ENCODE measurements at regions not wholly inside any gene's neighbourhood (a gene's known extent, or its start where the extent isn't known, plus 50 kb on each side); places are given as distances from the start of the nearest gene placed in this dataset.

GRCh38 chr6:40701352-40702007, 114.3 kb upstream of the LRFN2 start:
- no peak for TF ChIP-seq CTCF (IDR thresholded peaks at IDR 0.05)
- H3K36me3 Mint-ChIP-seq (ENCODE audit: low read depth) = no peaks in the 10 kb centered on the region
- no peak overlapping the region for H3K4me3 Mint-ChIP-seq (ENCODE audit: unreplicated experiment)
- no peak overlapping the region for H3K27ac Mint-ChIP-seq (ENCODE audit: unreplicated experiment)
- H3K27me3 Mint-ChIP-seq (ENCODE audit: low read depth) = peaks cover 32% of the 10 kb centered on the region
- no peak for DNase-seq (ENCODE audit: low spot score)
- no peaks in the 10 kb centered on the region for H3K4me1 Mint-ChIP-seq (ENCODE audit: low read depth)
- H3K9me3 Mint-ChIP-seq (ENCODE audit: low read depth) = peaks cover 3% of the 10 kb centered on the region

GRCh38 chr6:40700006-40700580, 112.9 kb upstream of the LRFN2 start:
- Mint-ChIP-seq H3K36me3 (ENCODE audit: low read depth) (no peaks in the 10 kb centered on the region), H3K4me1 (ENCODE audit: low read depth) (no peaks in the 10 kb centered on the region), H3K27me3 (ENCODE audit: low read depth) (peaks cover 30% of the 10 kb centered on the region), H3K27ac (ENCODE audit: unreplicated experiment) (no peak overlapping the region), H3K9me3 (ENCODE audit: low read depth) (peaks cover 3% of the 10 kb centered on the region), H3K4me3 (ENCODE audit: unreplicated experiment) (no peak overlapping the region)
- DNase-seq (ENCODE audit: low spot score) = no peak
- no peak for TF ChIP-seq CTCF (IDR thresholded peaks at IDR 0.05)

GRCh38 chr6:40695750-40696415, 108.7 kb upstream of the LRFN2 start:
- no peak for TF ChIP-seq CTCF (IDR thresholded peaks at IDR 0.05)
- H3K27ac Mint-ChIP-seq (ENCODE audit: unreplicated experiment) = no peak overlapping the region
- no peaks in the 10 kb centered on the region for H3K9me3 Mint-ChIP-seq (ENCODE audit: low read depth)
- H3K27me3 Mint-ChIP-seq (ENCODE audit: low read depth) = peaks cover 10% of the 10 kb centered on the region
- H3K36me3 Mint-ChIP-seq (ENCODE audit: low read depth) = no peaks in the 10 kb centered on the region
- no peak for DNase-seq (ENCODE audit: low spot score)
- H3K4me1 Mint-ChIP-seq (ENCODE audit: low read depth) = no peaks in the 10 kb centered on the region
- no peak overlapping the region for H3K4me3 Mint-ChIP-seq (ENCODE audit: unreplicated experiment)

GRCh38 chr6:40695114-40695513, 108.0 kb upstream of the LRFN2 start:
- no peaks in the 10 kb centered on the region for H3K4me1 Mint-ChIP-seq (ENCODE audit: low read depth)
- peaks cover 4% of the 10 kb centered on the region for H3K27me3 Mint-ChIP-seq (ENCODE audit: low read depth)
- no peak for DNase-seq (ENCODE audit: low spot score)
- H3K9me3 Mint-ChIP-seq (ENCODE audit: low read depth) = no peaks in the 10 kb centered on the region
- no peak overlapping the region for H3K4me3 Mint-ChIP-seq (ENCODE audit: unreplicated experiment)
- no peaks in the 10 kb centered on the region for H3K36me3 Mint-ChIP-seq (ENCODE audit: low read depth)
- no peak overlapping the region for H3K27ac Mint-ChIP-seq (ENCODE audit: unreplicated experiment)
- TF ChIP-seq CTCF (IDR thresholded peaks at IDR 0.05) = no peak

GRCh38 chr6:40693768-40694167, 106.6 kb upstream of the LRFN2 start:
- DNase-seq (ENCODE audit: low spot score) = no peak
- Mint-ChIP-seq H3K4me1 (ENCODE audit: low read depth) (no peaks in the 10 kb centered on the region), H3K4me3 (ENCODE audit: unreplicated experiment) (no peak overlapping the region), H3K9me3 (ENCODE audit: low read depth) (no peaks in the 10 kb centered on the region), H3K36me3 (ENCODE audit: low read depth) (no peaks in the 10 kb centered on the region), H3K27ac (ENCODE audit: unreplicated experiment) (no peak overlapping the region), H3K27me3 (ENCODE audit: low read depth) (peaks cover 3% of the 10 kb centered on the region)
- TF ChIP-seq CTCF (IDR thresholded peaks at IDR 0.05) = no peak

All from chondrocyte (in vitro differentiated cells).